ENCODE measurements at regions not wholly inside any gene's neighbourhood (a gene's known extent, or its start where the extent isn't known, plus 50 kb on each side); places are given as distances from the start of the nearest gene placed in this dataset.

- ChIA-PET POLR2A (no interaction called here), CTCF (ENCODE audit: low intra/inter-chr PET ratio, low total read pairs) (no interaction called here)
- Histone ChIP-seq H3K27ac (ENCODE audit: extremely low read length, insufficient read depth, low read length) (no peak overlapping the region), H3K27me3 (ENCODE audit: control insufficient read depth in 1 of 2, insufficient read depth in 2 of 2, low read length in 2 of 2) (no peaks in the 10 kb centered on the region; a peak in 1 of 5 replicates), H4K20me1 (ENCODE audit: insufficient read depth, low read length) (no peaks in the 10 kb centered on the region), H3K9ac (ENCODE audit: insufficient read depth, low read depth, low read length) (no peak overlapping the region), H3K79me2 (ENCODE audit: insufficient read depth, low read length) (no peaks in the 10 kb centered on the region), H3K36me3 (replicated peaks in 1 of 2; ENCODE audit: control insufficient read depth in 1 of 2, insufficient read depth in 2 of 2, low read length in 2 of 2) (no peaks in the 10 kb centered on the region), H3K9me3 (ENCODE audit: low read length) (peaks cover 20% of the 10 kb centered on the region), H3K4me2 (ENCODE audit: low read depth, low read length) (no peak overlapping the region), H3K4me3 (replicated peaks in 1 of 3; ENCODE audit: insufficient read depth in 1 of 3, low read depth in 2 of 3, low read length in 3 of 3) (no peak overlapping the region), H3K4me1 (ENCODE audit: insufficient read depth, low read length) (no peaks in the 10 kb centered on the region), H2AFZ (ENCODE audit: low read length) (no peak overlapping the region)
- FAIRE-seq (no peak), ATAC-seq (no peak), DNase-seq (ENCODE audit: low spot score) (no peak)
- no TSS peak for BruUV-seq (replicated peaks)
- TF ChIP-seq AGO1 (IDR thresholded peaks at IDR 0.05; ENCODE audit: low read depth, low read length, poor library complexity, severe bottlenecking) (no peak), AHR (CRISPR knock-in tag; IDR thresholded peaks at IDR 0.05) (no peak), HIVEP1 (CRISPR knock-in tag; IDR thresholded peaks at IDR 0.05) (no peak), CSRNP2 (CRISPR knock-in tag; conservative IDR thresholded peaks at IDR 0.05; ENCODE audit: low read depth) (no peak), FLYWCH1 (CRISPR knock-in tag; IDR thresholded peaks at IDR 0.05) (no peak)
- intact Hi-C loops (cut with micrococcal nuclease; ENCODE audit: unreplicated experiment): no loop called here
- 0% methylated on average over 5 of the region's 5 CpGs for WGBS (ENCODE audit: low lambda C conversion rate)
- in situ Hi-C loops (cut with HindIII; ENCODE audit: extremely low pct_ligation_motif_present, low pct_unique_long_range_greater_than_20kb): no loop called here
Observed at GRCh38 chr3:87607234-87607633, 330.9 kb upstream of the POU1F1 start.

- Histone ChIP-seq H2AFZ (ENCODE audit: low read length) (no peak overlapping the region), H4K20me1 (ENCODE audit: insufficient read depth, low read length) (no peaks in the 10 kb centered on the region), H3K9me3 (ENCODE audit: low read length) (peaks cover 37% of the 10 kb centered on the region), H3K9ac (ENCODE audit: insufficient read depth, low read depth, low read length) (no peak overlapping the region), H3K27me3 (ENCODE audit: control insufficient read depth in 1 of 2, insufficient read depth in 2 of 2, low read length in 2 of 2) (no peaks in the 10 kb centered on the region), H3K79me2 (ENCODE audit: insufficient read depth, low read length) (no peaks in the 10 kb centered on the region), H3K4me2 (ENCODE audit: low read depth, low read length) (no peak overlapping the region), H3K4me3 (replicated peaks in 1 of 3; ENCODE audit: insufficient read depth in 1 of 3, low read depth in 2 of 3, low read length in 3 of 3) (no peak overlapping the region), H3K36me3 (replicated peaks in 1 of 2; ENCODE audit: control insufficient read depth in 1 of 2, insufficient read depth in 2 of 2, low read length in 2 of 2) (no peaks in the 10 kb centered on the region), H3K27ac (ENCODE audit: extremely low read length, insufficient read depth, low read length) (no peak overlapping the region), H3K4me1 (ENCODE audit: insufficient read depth, low read length) (no peaks in the 10 kb centered on the region)
- ATAC-seq (no peak), FAIRE-seq (no peak), DNase-seq (ENCODE audit: low spot score) (no peak)
- BruUV-seq (replicated peaks): no TSS peak
- in situ Hi-C loops (cut with HindIII; ENCODE audit: extremely low pct_ligation_motif_present, low pct_unique_long_range_greater_than_20kb): no loop called here
- ChIA-PET CTCF (ENCODE audit: low intra/inter-chr PET ratio, low total read pairs) (no interaction called here), POLR2A (no interaction called here)
- intact Hi-C loops (cut with micrococcal nuclease; ENCODE audit: unreplicated experiment): no loop called here
- 20% methylated on average over 4 of the region's 4 CpGs for WGBS (ENCODE audit: low lambda C conversion rate)
- TF ChIP-seq TAF1 (CRISPR knock-in tag; IDR thresholded peaks at IDR 0.05): no peak
- TF ChIP-seq ZMAT3 (CRISPR knock-in tag; conservative IDR thresholded peaks at IDR 0.05): no peak
- TF ChIP-seq ZBED4 (CRISPR knock-in tag; IDR thresholded peaks at IDR 0.05; ENCODE audit: borderline replicate concordance): no peak
- TF ChIP-seq DR1 (CRISPR knock-in tag; IDR thresholded peaks at IDR 0.05): no peak
- TF ChIP-seq ZNF160 (CRISPR knock-in tag; IDR thresholded peaks at IDR 0.05): no peak
- no peak for TF ChIP-seq SAFB2 (CRISPR knock-in tag; IDR thresholded peaks at IDR 0.05; ENCODE audit: borderline replicate concordance, low read depth)
- no peak for TF ChIP-seq ZNF703 (CRISPR knock-in tag; IDR thresholded peaks at IDR 0.05; ENCODE audit: borderline replicate concordance)
- no peak for TF ChIP-seq KLF16 (CRISPR knock-in tag; IDR thresholded peaks at IDR 0.05)
- no peak for TF ChIP-seq ERF (CRISPR knock-in tag; IDR thresholded peaks at IDR 0.05)
- TF ChIP-seq MLLT10 (CRISPR knock-in tag; IDR thresholded peaks at IDR 0.05): no peak
Observed at GRCh38 chr3:87595798-87596197, 319.4 kb upstream of the POU1F1 start.

Data from HepG2 (cell line).